CD4-positive, alpha-beta T cell (primary cell): ENCODE measurements at regions not wholly inside any gene's neighbourhood (a gene's known extent, or its start where the extent isn't known, plus 50 kb on each side); places are given as distances from the start of the nearest gene placed in this dataset.

Experiments
- ATAC-seq: fragments of 200-7000 bp; cut with Tn5 transposase; one replicate; pipeline ENCODE4 v1.10.0; 2022; ENCODE audit warnings: mild to moderate bottlenecking; ENCODE audit not compliant: poor library complexity
- CTCF ChIA-PET: fragments of 350-600 bp; sonication (Branson Sonifier 250); formaldehyde crosslinking; loops from one replicate; lab custom pipeline; 2021; ENCODE audit warnings: antibody characterized with exemption, inconsistent platforms; lab: Charles Lee
- POLR2A ChIA-PET: fragments of 350-600 bp; sonication (Branson Sonifier 250); formaldehyde crosslinking; loops from one replicate; lab custom pipeline; 2021; ENCODE audit warnings: antibody characterized with exemption, inconsistent platforms; lab: Charles Lee
- DNase-seq, 14 experiments: peaks; one replicate each; pipeline ENCODE4 v3.0.0-alpha.2; 2013 to 2020; ENCODE audit warnings: mixed read lengths in 2 of 14
- H3K27ac ChIP-seq, 2 donors: one replicate each; pipeline versions ENCODE4 v1.5.1 to v1.7.0; 2013; ENCODE audit warnings: low read length in 2 of 2, low read depth in 1 of 2, mild to moderate bottlenecking in 1 of 2
- H3K27me3 ChIP-seq, 2 experiments: 1 replicate in 1 of 2; 2 replicates in 1 of 2; pipeline versions ENCODE4 v1.6.1 to v1.7.0; 2013; ENCODE audit warnings: low read length in 2 of 2, control low read depth in 1 of 2, mild to moderate bottlenecking in 1 of 2, moderate library complexity in 1 of 2; ENCODE audit not compliant: insufficient read depth in 2 of 2, control insufficient read depth in 1 of 2
- H3K36me3 ChIP-seq: one replicate; pipeline ENCODE4 v1.6.1; 2013; ENCODE audit warnings: low read length, control low read depth; ENCODE audit not compliant: insufficient read depth
- H3K4me1 ChIP-seq: one replicate; pipeline ENCODE4 v1.6.1; 2013; ENCODE audit warnings: low read length, control low read depth; ENCODE audit not compliant: insufficient read depth
- H3K4me3 ChIP-seq: one replicate; pipeline ENCODE4 v1.5.1; 2013; ENCODE audit warnings: mild to moderate bottlenecking, low read length, moderate library complexity
- H3K9me3 ChIP-seq, 2 experiments: 1 replicate in 1 of 2; 2 replicates in 1 of 2; pipeline versions ENCODE4 v1.6.1 to v1.7.0; 2013; ENCODE audit warnings: low read length in 2 of 2, mild to moderate bottlenecking in 2 of 2, control low read depth in 1 of 2, moderate library complexity in 1 of 2; ENCODE audit not compliant: control insufficient read depth in 1 of 2, insufficient read depth in 1 of 2
- H3K27ac Mint-ChIP-seq: one replicate; pipeline ENCODE4 v1.8.0; 2020; ENCODE audit warnings: mixed read lengths
- H3K27me3 Mint-ChIP-seq: one replicate; pipeline ENCODE4 v1.8.0; 2021; ENCODE audit warnings: mixed read lengths
- H3K36me3 Mint-ChIP-seq: one replicate; pipeline ENCODE4 v1.8.0; 2021; ENCODE audit warnings: low read depth, mixed read lengths
- H3K4me1 Mint-ChIP-seq: one replicate; pipeline ENCODE4 v1.8.0; 2021; ENCODE audit warnings: low read depth, mixed read lengths
- H3K4me3 Mint-ChIP-seq: one replicate; pipeline ENCODE4 v1.8.0; 2020; ENCODE audit warnings: mild to moderate bottlenecking, mixed read lengths
- H3K9me3 Mint-ChIP-seq: one replicate; pipeline ENCODE4 v1.8.0; 2020; ENCODE audit warnings: mixed read lengths
- CTCF ChIP-seq: fragments of 200-600 bp; IDR thresholded peaks from one replicate; pipeline ENCODE4 v1.8.0; 2022; ENCODE audit warnings: antibody characterized with exemption, mild to moderate bottlenecking
- intact Hi-C, 2 experiments: fragments of 100-400 bp; cut with DNase I in 1 of 2; cut with micrococcal nuclease in 1 of 2; formaldehyde crosslinking; loops; one replicate each; pipeline versions ENCODE4 v1.15.1 to v1.9.0; 2023 to 2025; cut with DNase I, micrococcal nuclease

GRCh38 chr2:117091041-117091837 lies 723.3 kb upstream of the DDX18 start:
- Mint-ChIP-seq H3K4me1 (no peaks in the 10 kb centered on the region), H3K27me3 (no peaks in the 10 kb centered on the region), H3K36me3 (no peaks in the 10 kb centered on the region), H3K27ac (no peak overlapping the region), H3K9me3 (peaks cover 11% of the 10 kb centered on the region), H3K4me3 (no peak overlapping the region)
- no peak for ATAC-seq
- Histone ChIP-seq H3K9me3 (peaks cover 0 to 9% of the 10 kb centered on the region in 2 experiments), H3K27me3 (no peaks in the 10 kb centered on the region), H3K4me3 (no peak overlapping the region), H3K4me1 (no peaks in the 10 kb centered on the region), H3K27ac (no peak overlapping the region), H3K36me3 (no peaks in the 10 kb centered on the region)
- POLR2A ChIA-PET: no interaction called here
- CTCF ChIA-PET: no interaction called here
- TF ChIP-seq CTCF: no peak
- no peak for DNase-seq
- intact Hi-C loops: no loop called here

GRCh38 chr2:117101613-117102012 lies 712.9 kb upstream of the DDX18 start:
- Mint-ChIP-seq H3K4me3 (no peak overlapping the region), H3K4me1 (no peaks in the 10 kb centered on the region), H3K27me3 (no peaks in the 10 kb centered on the region), H3K36me3 (no peaks in the 10 kb centered on the region), H3K9me3 (peaks cover 10% of the 10 kb centered on the region), H3K27ac (no peak overlapping the region)
- ATAC-seq: no peak
- no peak for TF ChIP-seq CTCF
- intact Hi-C loops: no loop called here
- Histone ChIP-seq H3K27ac (no peak overlapping the region), H3K9me3 (peaks cover 0 to 4% of the 10 kb centered on the region in 2 experiments), H3K4me3 (no peak overlapping the region), H3K27me3 (no peaks in the 10 kb centered on the region), H3K36me3 (no peaks in the 10 kb centered on the region), H3K4me1 (no peaks in the 10 kb centered on the region)
- DNase-seq: no peak
- ChIA-PET CTCF (no interaction called here), POLR2A (no interaction called here)

- H3K27ac Mint-ChIP-seq: no peak overlapping the region
- DNase-seq: no peak
- H3K9me3 ChIP-seq: peaks cover 0 to 24% of the 10 kb centered on the region in 2 experiments
- H3K4me3 Mint-ChIP-seq: no peak overlapping the region
- no peaks in the 10 kb centered on the region for H3K27me3 Mint-ChIP-seq
- no peaks in the 10 kb centered on the region for H3K27me3 ChIP-seq
- H3K9me3 Mint-ChIP-seq: peaks cover 8% of the 10 kb centered on the region
- H3K4me3 ChIP-seq: no peak overlapping the region
- ATAC-seq: no peak
- ChIA-PET CTCF (no interaction called here), POLR2A (no interaction called here)
- no peaks in the 10 kb centered on the region for H3K36me3 ChIP-seq
- intact Hi-C loops: no loop called here
- H3K36me3 Mint-ChIP-seq: no peaks in the 10 kb centered on the region
- H3K4me1 ChIP-seq: no peaks in the 10 kb centered on the region
- no peak overlapping the region for H3K27ac ChIP-seq
- no peak for TF ChIP-seq CTCF
- no peaks in the 10 kb centered on the region for H3K4me1 Mint-ChIP-seq
Measured at GRCh38 chr2:117108741-117109267, 705.7 kb upstream of the DDX18 start.
